ENCODE measurements at regions not wholly inside any gene's neighbourhood (a gene's known extent, or its start where the extent isn't known, plus 50 kb on each side); places are given as distances from the start of the nearest gene placed in this dataset.

- BruUV-seq (replicated peaks) = no TSS peak
- H3K4me1 ChIP-seq (ENCODE audit: control insufficient read depth, insufficient read depth, low read length) = no peaks in the 10 kb centered on the region
- in situ Hi-C loops (cut with HindIII; ENCODE audit: low pct_unique_long_range_greater_than_20kb, low sequenced_read_pairs) = no loop called here
- DNase-seq (ENCODE audit: low read depth, low spot score) (no peak), ATAC-seq (no peak)
- ChIA-PET POLR2A (interaction anchor here (0.6 kb wide), 1 partner anchor 61 kb away, joined by 5 read pairs; no protein-coding TSS in a partner anchor), CTCF (interaction anchor here (0.6 to 0.7 kb wide), 2 partner anchors 29 to 828 kb away, joined by 3 to 4 read pairs; partner anchors contain the start of gene DPH6)
- H3K27ac ChIP-seq (ENCODE audit: low read length) = no peak overlapping the region
- H3K27me3 ChIP-seq (ENCODE audit: control insufficient read depth, insufficient read depth, low read length) = no peaks in the 10 kb centered on the region
- no peaks in the 10 kb centered on the region for H3K36me3 ChIP-seq (ENCODE audit: control insufficient read depth, insufficient read depth, low read length)
- 0 out of 2 replicates have a peak, but pooled peaks cover 3% of the 10 kb centered on the region for H3K9me3 ChIP-seq (ENCODE audit: control insufficient read depth, insufficient read depth, low read depth, low read length)
- no peak for TF ChIP-seq REST (IDR thresholded peaks at IDR 0.05; ENCODE audit: insufficient read depth in 1 of 2, low read depth in 2 of 2, low read length in 1 of 2)
- TF ChIP-seq SIN3A (IDR thresholded peaks at IDR 0.05; ENCODE audit: borderline replicate concordance, insufficient read depth, low read depth, low read length) = no peak
- intact Hi-C loops (cut with micrococcal nuclease; ENCODE audit: unreplicated experiment) = no loop called here
- no peak overlapping the region for H3K4me3 ChIP-seq (ENCODE audit: low read depth in 2 of 2, low read length in 2 of 2)
These were observed 205.9 kb upstream of the CDIN1 start for GRCh38 chr15:36373550-36373949.

GRCh38 chr15:36389107-36389506, 190.3 kb upstream of the CDIN1 start:
- no peak for ATAC-seq

More at GRCh38 chr15:36389107-36389506, 190.3 kb upstream of the CDIN1 start:
- TF ChIP-seq REST (IDR thresholded peaks at IDR 0.05; ENCODE audit: insufficient read depth in 1 of 2, low read depth in 2 of 2, low read length in 1 of 2) (no peak), TCF7L2 (IDR thresholded peaks at IDR 0.05; ENCODE audit: low read depth, low read length) (no peak), POLR2AphosphoS5 (IDR thresholded peaks at IDR 0.05; ENCODE audit: low read depth, low read length) (no peak), CTCF (IDR thresholded peaks at IDR 0.05) (no peak), SIN3A (IDR thresholded peaks at IDR 0.05; ENCODE audit: borderline replicate concordance, insufficient read depth, low read depth, low read length) (no peak)
- in situ Hi-C loops (cut with HindIII; ENCODE audit: low pct_unique_long_range_greater_than_20kb, low sequenced_read_pairs) = no loop called here
- Histone ChIP-seq H3K27ac (ENCODE audit: low read length) (no peak overlapping the region), H3K4me1 (ENCODE audit: control insufficient read depth, insufficient read depth, low read length) (no peaks in the 10 kb centered on the region), H3K9me3 (ENCODE audit: control insufficient read depth, insufficient read depth, low read depth, low read length) (no peaks in the 10 kb centered on the region; the same call in 1 of the 2 replicates), H3K4me3 (ENCODE audit: low read depth in 2 of 2, low read length in 2 of 2) (no peak overlapping the region), H3K36me3 (ENCODE audit: control insufficient read depth, insufficient read depth, low read length) (no peaks in the 10 kb centered on the region), H3K27me3 (ENCODE audit: control insufficient read depth, insufficient read depth, low read length) (no peaks in the 10 kb centered on the region)
- no TSS peak for BruUV-seq (replicated peaks)
- ChIA-PET CTCF (no interaction called here), POLR2A (no interaction called here)
- DNase-seq (ENCODE audit: low read depth, low spot score) = no peak
- intact Hi-C loops (cut with micrococcal nuclease; ENCODE audit: unreplicated experiment) = no loop called here

All from Panc1 (cell line).